AG04450 (cell line): ENCODE measurements at regions not wholly inside any gene's neighbourhood (a gene's known extent, or its start where the extent isn't known, plus 50 kb on each side); places are given as distances from the start of the nearest gene placed in this dataset.

Experiments used
- CTCF ChIA-PET: fragments of 300-600, 350-600 bp; formaldehyde crosslinking; extraction: SDS; loops from one replicate; lab custom pipeline; 2022; ENCODE audit warnings: antibody characterized with exemption, inconsistent platforms; lab: Charles Lee
- POLR2A ChIA-PET: fragments of 350-600 bp; formaldehyde crosslinking; extraction: SDS; loops from one replicate; lab custom pipeline; 2021; ENCODE audit warnings: antibody characterized with exemption, inconsistent platforms; lab: Yijun Ruan, JAX
- DNase-seq: peaks from one replicate; pipeline ENCODE4 v3.0.0-alpha.2; 2011; ENCODE audit warnings: low read depth, low spot score
- H3K27ac ChIP-seq: one replicate; pipeline ENCODE4 v1.5.1; 2012; ENCODE audit warnings: low read depth, low read length, control low read depth
- H3K27me3 ChIP-seq: one replicate; pipeline ENCODE4 v1.6.0; 2012; ENCODE audit warnings: low read length; ENCODE audit not compliant: control insufficient read depth, insufficient read depth
- H3K4me3 ChIP-seq: 2 replicates; pipeline ENCODE4 v1.5.1; 2011; ENCODE audit warnings: mild to moderate bottlenecking, low read depth, low read length, control low read depth
- H3K9me3 ChIP-seq: 2 replicates; pipeline ENCODE4 v1.5.1; 2012; ENCODE audit warnings: low read length; ENCODE audit not compliant: control insufficient read depth, insufficient read depth
- CTCF ChIP-seq: IDR thresholded peaks from 2 replicates; pipeline ENCODE4 v1.5.1; 2011; ENCODE audit warnings: low read depth, low read length, control low read depth, inconsistent platforms

- Histone ChIP-seq H3K9me3 (no peaks in the 10 kb centered on the region), H3K27ac (no peak overlapping the region), H3K4me3 (no peak overlapping the region), H3K27me3 (no peaks in the 10 kb centered on the region)
- ChIA-PET POLR2A (no interaction called here), CTCF (no interaction called here)
- DNase-seq: no peak
- no peak for TF ChIP-seq CTCF
Observed at GRCh38 chrX:124634363-124634762, 288.0 kb downstream of the SH2D1A start.

GRCh38 chrX:124641737-124642491 is 295.6 kb downstream of the SH2D1A start:
- CTCF ChIA-PET: no interaction called here
- no peak for TF ChIP-seq CTCF
- no peak for DNase-seq
- Histone ChIP-seq H3K4me3 (no peak overlapping the region), H3K27ac (no peak overlapping the region), H3K27me3 (no peaks in the 10 kb centered on the region), H3K9me3 (no peaks in the 10 kb centered on the region)
- POLR2A ChIA-PET: no interaction called here

GRCh38 chrX:124646403-124646802 is 300.0 kb downstream of the SH2D1A start:
- DNase-seq: no peak
- H3K4me3 ChIP-seq: no peak overlapping the region
- ChIA-PET POLR2A (no interaction called here), CTCF (no interaction called here)
- H3K9me3 ChIP-seq: no peaks in the 10 kb centered on the region
- H3K27ac ChIP-seq: no peak overlapping the region
- no peak for TF ChIP-seq CTCF
- no peaks in the 10 kb centered on the region for H3K27me3 ChIP-seq

GRCh38 chrX:124651031-124651430 is 304.7 kb downstream of the SH2D1A start:
- ChIA-PET POLR2A (no interaction called here), CTCF (no interaction called here)
- Histone ChIP-seq H3K9me3 (no peaks in the 10 kb centered on the region), H3K27ac (no peak overlapping the region), H3K4me3 (no peak overlapping the region), H3K27me3 (no peaks in the 10 kb centered on the region)
- no peak for DNase-seq
- TF ChIP-seq CTCF: no peak

- no peak overlapping the region for H3K27ac ChIP-seq
- no peak for TF ChIP-seq CTCF
- POLR2A ChIA-PET: no interaction called here
- H3K4me3 ChIP-seq: no peak overlapping the region
- H3K9me3 ChIP-seq: no peaks in the 10 kb centered on the region
- no peaks in the 10 kb centered on the region for H3K27me3 ChIP-seq
- CTCF ChIA-PET: no interaction called here
- DNase-seq: no peak
Observed at GRCh38 chrX:124665621-124666400, 319.4 kb downstream of the SH2D1A start.
